Esophagus squamous epithelium (tissue), 4 donors: ENCODE measurements at regions not wholly inside any gene's neighbourhood (a gene's known extent, or its start where the extent isn't known, plus 50 kb on each side); places are given as distances from the start of the nearest gene placed in this dataset.

ENCODE experiments used
- POLR2A ChIP-seq, 4 donors: fragments of 450-650 bp; IDR thresholded peaks; one replicate each; pipeline ENCODE4 v1.6.1; 2017; ENCODE audit warnings: antibody characterized with exemption in 4 of 4, mild to moderate bottlenecking in 4 of 4, moderate library complexity in 3 of 4
- TF ChIP-seq, protein P1 (sequence below), 6 experiments: fragments of 450-650 bp in 4 of 6; fragments of 200-600 bp in 2 of 6; sonication (generic) in 2 of 6; IDR thresholded peaks; one replicate each; pipeline ENCODE4 v1.5.1; 2016 to 2019; ENCODE audit warnings: antibody characterized with exemption in 6 of 6, mild to moderate bottlenecking in 4 of 6, moderate library complexity in 4 of 6

GRCh38 chr15:87142096-87142495 lies 1062.4 kb downstream of the AGBL1 start:
- TF ChIP-seq, protein P1, sequence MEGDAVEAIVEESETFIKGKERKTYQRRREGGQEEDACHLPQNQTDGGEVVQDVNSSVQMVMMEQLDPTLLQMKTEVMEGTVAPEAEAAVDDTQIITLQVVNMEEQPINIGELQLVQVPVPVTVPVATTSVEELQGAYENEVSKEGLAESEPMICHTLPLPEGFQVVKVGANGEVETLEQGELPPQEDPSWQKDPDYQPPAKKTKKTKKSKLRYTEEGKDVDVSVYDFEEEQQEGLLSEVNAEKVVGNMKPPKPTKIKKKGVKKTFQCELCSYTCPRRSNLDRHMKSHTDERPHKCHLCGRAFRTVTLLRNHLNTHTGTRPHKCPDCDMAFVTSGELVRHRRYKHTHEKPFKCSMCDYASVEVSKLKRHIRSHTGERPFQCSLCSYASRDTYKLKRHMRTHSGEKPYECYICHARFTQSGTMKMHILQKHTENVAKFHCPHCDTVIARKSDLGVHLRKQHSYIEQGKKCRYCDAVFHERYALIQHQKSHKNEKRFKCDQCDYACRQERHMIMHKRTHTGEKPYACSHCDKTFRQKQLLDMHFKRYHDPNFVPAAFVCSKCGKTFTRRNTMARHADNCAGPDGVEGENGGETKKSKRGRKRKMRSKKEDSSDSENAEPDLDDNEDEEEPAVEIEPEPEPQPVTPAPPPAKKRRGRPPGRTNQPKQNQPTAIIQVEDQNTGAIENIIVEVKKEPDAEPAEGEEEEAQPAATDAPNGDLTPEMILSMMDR (IDR thresholded peaks at IDR 0.05) = no peak
- TF ChIP-seq POLR2A (IDR thresholded peaks at IDR 0.05) = no peak
